Tibial nerve (tissue), 3 donors: ENCODE measurements at regions not wholly inside any gene's neighbourhood (a gene's known extent, or its start where the extent isn't known, plus 50 kb on each side); places are given as distances from the start of the nearest gene placed in this dataset.

Experiments
- POLR2A ChIP-seq, 2 donors: fragments of 450-650 bp; IDR thresholded peaks; one replicate each; pipeline ENCODE4 v1.6.1; 2017; ENCODE audit warnings: antibody characterized with exemption in 2 of 2, mild to moderate bottlenecking in 2 of 2, moderate library complexity in 2 of 2
- TF ChIP-seq, protein P1 (sequence below), 5 experiments: fragments of 200-600 bp in 3 of 5; fragments of 450-650 bp in 2 of 5; sonication (generic) in 3 of 5; IDR thresholded peaks; one replicate each; pipeline ENCODE4 v1.5.1; 2016 to 2019; ENCODE audit warnings: antibody characterized with exemption in 5 of 5, mild to moderate bottlenecking in 3 of 5, moderate library complexity in 2 of 5

DNA sequence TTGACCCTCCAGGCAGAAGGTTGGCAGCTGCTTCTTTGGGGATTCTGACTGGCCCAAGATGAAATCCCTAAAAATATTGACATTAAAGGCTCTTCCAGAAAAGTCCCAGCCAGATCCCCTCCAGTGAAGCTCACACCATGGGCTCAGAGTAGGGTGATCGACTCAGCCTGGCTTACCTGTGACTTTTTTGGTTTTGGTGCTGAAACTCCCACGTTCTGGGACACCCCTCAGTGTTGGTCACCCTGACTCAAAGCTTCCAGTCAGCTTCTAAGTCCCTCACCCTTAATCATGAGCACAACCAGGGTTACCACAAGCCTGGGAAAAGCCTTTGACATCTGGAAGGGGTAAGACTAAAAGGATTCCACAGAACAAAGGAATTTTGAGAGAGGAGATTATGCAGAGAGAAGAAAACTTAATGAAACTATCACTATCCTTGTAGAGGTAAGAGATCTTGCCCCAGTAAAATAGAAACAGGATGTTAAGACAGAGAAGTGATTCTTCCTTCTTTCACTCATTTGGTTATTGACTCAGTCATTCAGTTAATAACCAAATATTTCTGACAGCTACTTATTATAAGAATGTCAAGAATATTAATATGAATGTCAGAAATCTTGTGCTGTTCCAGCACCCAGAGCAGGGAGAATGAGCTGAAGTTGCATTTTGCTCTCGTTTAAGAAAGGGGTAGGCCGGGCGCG, 66.8 kb upstream of the SEC11C start:
- TF ChIP-seq, protein P1, sequence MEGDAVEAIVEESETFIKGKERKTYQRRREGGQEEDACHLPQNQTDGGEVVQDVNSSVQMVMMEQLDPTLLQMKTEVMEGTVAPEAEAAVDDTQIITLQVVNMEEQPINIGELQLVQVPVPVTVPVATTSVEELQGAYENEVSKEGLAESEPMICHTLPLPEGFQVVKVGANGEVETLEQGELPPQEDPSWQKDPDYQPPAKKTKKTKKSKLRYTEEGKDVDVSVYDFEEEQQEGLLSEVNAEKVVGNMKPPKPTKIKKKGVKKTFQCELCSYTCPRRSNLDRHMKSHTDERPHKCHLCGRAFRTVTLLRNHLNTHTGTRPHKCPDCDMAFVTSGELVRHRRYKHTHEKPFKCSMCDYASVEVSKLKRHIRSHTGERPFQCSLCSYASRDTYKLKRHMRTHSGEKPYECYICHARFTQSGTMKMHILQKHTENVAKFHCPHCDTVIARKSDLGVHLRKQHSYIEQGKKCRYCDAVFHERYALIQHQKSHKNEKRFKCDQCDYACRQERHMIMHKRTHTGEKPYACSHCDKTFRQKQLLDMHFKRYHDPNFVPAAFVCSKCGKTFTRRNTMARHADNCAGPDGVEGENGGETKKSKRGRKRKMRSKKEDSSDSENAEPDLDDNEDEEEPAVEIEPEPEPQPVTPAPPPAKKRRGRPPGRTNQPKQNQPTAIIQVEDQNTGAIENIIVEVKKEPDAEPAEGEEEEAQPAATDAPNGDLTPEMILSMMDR (IDR thresholded peaks at IDR 0.05) = no peak
- no peak for TF ChIP-seq POLR2A (IDR thresholded peaks at IDR 0.05)
